Memory B cell (primary cell): ENCODE measurements at regions not wholly inside any gene's neighbourhood (a gene's known extent, or its start where the extent isn't known, plus 50 kb on each side); places are given as distances from the start of the nearest gene placed in this dataset.
"Not testable (repeated sequence)": the region's sequence is repeated elsewhere in the genome, so short reads cannot be mapped to it uniquely, and the experiment has no call there.

ENCODE experiments used
- ATAC-seq: fragments of 150-1000 bp; cut with Tn5 transposase; 2 replicates; pipeline ENCODE4 v1.10.0; 2021; ENCODE audit warnings: low read depth, mild to moderate bottlenecking, moderate library complexity
- DNase-seq, 2 donors: peaks; one replicate each; pipeline ENCODE4 v3.0.0; 2022; ENCODE audit warnings: low spot score in 2 of 2
- H3K27ac Mint-ChIP-seq: one replicate; pipeline ENCODE4 v1.8.0; 2022; ENCODE audit warnings: mild to moderate bottlenecking, moderate library complexity, mixed read lengths
- H3K27me3 Mint-ChIP-seq: one replicate; pipeline ENCODE4 v1.8.0; 2022; ENCODE audit warnings: mixed read lengths
- H3K36me3 Mint-ChIP-seq: one replicate; pipeline ENCODE4 v1.8.0; 2022; ENCODE audit warnings: mild to moderate bottlenecking, mixed read lengths
- H3K4me1 Mint-ChIP-seq: one replicate; pipeline ENCODE4 v1.8.0; 2022; ENCODE audit warnings: mixed read lengths
- H3K4me3 Mint-ChIP-seq: one replicate; pipeline ENCODE4 v1.8.0; 2022; ENCODE audit warnings: mild to moderate bottlenecking, moderate library complexity, mixed read lengths
- H3K9me3 Mint-ChIP-seq: one replicate; pipeline ENCODE4 v1.8.0; 2022; ENCODE audit warnings: mixed read lengths

DNA sequence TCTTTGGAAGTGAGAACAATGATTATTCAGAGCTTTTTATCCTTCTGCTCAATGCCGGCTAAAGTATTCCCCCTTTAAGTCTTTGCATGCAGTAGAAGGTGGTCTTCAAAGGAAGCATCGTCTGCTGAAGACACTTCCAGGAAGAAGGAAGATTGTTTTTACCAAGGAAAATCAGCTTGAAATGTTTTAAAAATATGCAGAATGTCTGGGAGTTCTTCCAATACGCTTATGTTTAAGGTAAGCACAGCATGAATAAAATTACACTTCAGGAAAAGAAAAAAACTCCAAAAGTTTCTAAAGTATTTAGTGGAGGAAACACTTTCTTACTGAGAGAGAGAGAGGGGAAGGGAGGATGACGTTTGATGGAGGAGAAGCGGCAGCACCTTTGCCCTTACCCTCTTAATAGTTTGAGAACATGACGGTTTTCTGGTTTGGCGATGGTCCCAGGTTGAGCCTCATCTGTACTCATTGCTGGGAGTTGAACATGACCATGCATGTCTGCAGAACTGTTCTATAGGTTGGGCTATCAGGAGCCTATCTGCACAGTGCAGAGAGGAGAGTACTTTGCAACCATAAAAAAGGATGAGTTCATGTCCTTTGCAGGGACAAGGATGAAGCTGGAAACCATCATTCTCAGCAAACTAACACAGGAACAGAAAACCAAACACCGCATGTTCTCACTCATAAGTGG, 338.1 kb downstream of the ACTR3B start:
- H3K27ac Mint-ChIP-seq: no peak overlapping the region
- H3K27me3 Mint-ChIP-seq: no peaks in the 10 kb centered on the region
- H3K4me1 Mint-ChIP-seq: no peaks in the 10 kb centered on the region
- DNase-seq (no peak), ATAC-seq (no peak)
- H3K9me3 Mint-ChIP-seq: peaks cover 5% of the 10 kb centered on the region
- H3K4me3 Mint-ChIP-seq: no peak overlapping the region
- H3K36me3 Mint-ChIP-seq: peaks cover 1% of the 10 kb centered on the region

GRCh38 chr7:153099235-153099634, 339.7 kb downstream of the ACTR3B start:
- Mint-ChIP-seq H3K4me3 (no peak overlapping the region), H3K4me1 (no peaks in the 10 kb centered on the region), H3K36me3 (peaks cover 1% of the 10 kb centered on the region), H3K9me3 (peaks cover 3% of the 10 kb centered on the region), H3K27me3 (no peaks in the 10 kb centered on the region), H3K27ac (no peak overlapping the region)
- DNase-seq (no peak), ATAC-seq (no peak)

DNA sequence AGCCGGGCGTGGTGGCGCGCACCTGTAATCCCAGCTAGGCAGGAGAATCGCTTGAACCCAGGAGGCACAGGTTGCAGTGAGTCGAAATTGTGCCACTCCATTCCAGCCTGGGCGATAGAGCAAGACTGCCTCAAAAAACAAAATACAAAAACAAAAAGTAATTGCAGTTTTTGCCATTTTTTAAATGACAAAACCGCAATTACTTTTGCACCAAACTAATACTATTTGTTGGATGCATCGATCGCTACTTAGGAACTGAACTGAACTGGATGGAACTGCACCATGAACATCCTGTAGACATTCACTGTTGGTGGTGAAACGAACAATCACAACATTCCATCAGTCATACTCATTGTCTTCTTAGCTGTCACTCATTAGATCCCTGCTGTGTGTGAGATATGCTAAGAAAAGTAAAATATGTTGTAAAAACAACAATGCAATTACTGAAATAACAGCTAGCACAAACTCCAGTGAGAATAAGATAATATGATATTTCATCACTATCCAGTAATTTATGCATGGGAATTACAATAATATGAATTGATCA, 341.2 kb downstream of the ACTR3B start:
- Mint-ChIP-seq H3K9me3 (no peaks in the 10 kb centered on the region), H3K27me3 (peaks cover 2% of the 10 kb centered on the region), H3K36me3 (no peaks in the 10 kb centered on the region), H3K4me3 (no peak overlapping the region), H3K4me1 (no peaks in the 10 kb centered on the region), H3K27ac (no peak overlapping the region)
- no peak for DNase-seq
- no peak for ATAC-seq

DNA sequence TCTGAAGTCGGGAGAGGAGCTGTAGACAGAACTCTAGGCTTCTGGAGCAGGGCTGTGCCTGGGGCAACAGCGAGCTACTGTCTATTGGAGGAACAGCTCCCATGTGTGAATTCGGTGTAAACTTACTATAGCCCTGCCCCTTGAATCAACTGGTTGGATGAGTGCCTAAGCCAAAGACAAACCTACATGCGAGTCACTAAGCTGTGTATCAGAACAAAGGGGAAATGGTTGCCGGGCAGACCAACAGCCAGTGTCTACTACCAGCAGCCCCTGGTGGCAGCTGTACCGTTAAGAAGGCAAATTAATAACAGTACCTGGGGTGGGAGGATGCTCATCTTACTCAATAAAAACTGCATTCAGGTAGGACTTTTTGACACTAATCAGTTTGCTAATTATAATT, 343.6 kb downstream of the ACTR3B start:
- Mint-ChIP-seq H3K36me3 (no peaks in the 10 kb centered on the region), H3K4me1 (no peaks in the 10 kb centered on the region), H3K27ac (no peak overlapping the region), H3K4me3 (no peak overlapping the region), H3K27me3 (peaks cover 2% of the 10 kb centered on the region), H3K9me3 (no peaks in the 10 kb centered on the region)
- no peak for ATAC-seq
- no peak for DNase-seq

DNA sequence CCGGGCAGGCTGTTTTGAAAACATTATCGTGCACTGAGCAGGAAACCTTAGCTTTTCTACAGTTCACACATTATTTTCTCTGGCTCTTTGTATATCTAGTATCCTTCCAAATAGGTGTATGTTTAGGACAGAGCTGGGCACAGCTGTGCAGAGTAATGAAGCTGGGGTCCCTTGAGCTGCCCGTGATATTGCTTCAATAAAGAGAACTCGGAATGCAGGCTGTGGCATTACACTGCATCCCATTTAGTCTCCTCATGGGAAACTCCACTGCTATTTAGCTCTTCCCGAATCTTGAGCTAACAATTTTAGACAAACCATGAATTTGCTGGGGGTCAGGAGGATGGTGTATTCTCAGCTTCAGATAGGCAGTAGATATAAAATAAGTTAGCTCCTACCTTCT, 348.3 kb downstream of the ACTR3B start:
- Mint-ChIP-seq H3K36me3 (no peaks in the 10 kb centered on the region), H3K4me1 (no peaks in the 10 kb centered on the region), H3K9me3 (no peaks in the 10 kb centered on the region), H3K27me3 (peaks cover 4% of the 10 kb centered on the region), H3K27ac (no peak overlapping the region), H3K4me3 (no peak overlapping the region)
- DNase-seq (no peak), ATAC-seq (no peak)

DNA sequence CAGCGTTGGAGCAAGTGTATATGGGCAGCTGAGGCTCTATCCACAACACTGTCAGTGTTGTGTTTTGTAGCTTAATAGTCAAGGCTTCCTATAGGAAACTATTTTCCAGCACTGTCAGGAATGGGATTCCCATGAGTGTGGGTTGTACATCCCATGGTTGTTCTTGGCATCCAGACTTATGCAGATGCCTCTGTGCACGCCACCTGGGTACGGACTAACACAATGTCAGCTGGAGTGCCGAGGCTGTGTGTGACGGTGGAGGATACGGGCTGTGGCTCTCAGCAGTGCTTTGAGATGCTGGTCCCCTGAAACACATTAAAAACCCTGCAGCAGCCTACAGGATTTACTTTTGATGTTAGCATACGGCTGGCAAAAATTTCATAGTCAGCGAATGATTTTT, 350.0 kb downstream of the ACTR3B start:
- H3K4me3 Mint-ChIP-seq: no peak overlapping the region
- ATAC-seq: no peak
- H3K27me3 Mint-ChIP-seq: peaks cover 4% of the 10 kb centered on the region
- H3K27ac Mint-ChIP-seq: no peak overlapping the region
- H3K4me1 Mint-ChIP-seq: no peaks in the 10 kb centered on the region
- H3K36me3 Mint-ChIP-seq: no peaks in the 10 kb centered on the region
- H3K9me3 Mint-ChIP-seq: no peaks in the 10 kb centered on the region
- DNase-seq: no peak

DNA sequence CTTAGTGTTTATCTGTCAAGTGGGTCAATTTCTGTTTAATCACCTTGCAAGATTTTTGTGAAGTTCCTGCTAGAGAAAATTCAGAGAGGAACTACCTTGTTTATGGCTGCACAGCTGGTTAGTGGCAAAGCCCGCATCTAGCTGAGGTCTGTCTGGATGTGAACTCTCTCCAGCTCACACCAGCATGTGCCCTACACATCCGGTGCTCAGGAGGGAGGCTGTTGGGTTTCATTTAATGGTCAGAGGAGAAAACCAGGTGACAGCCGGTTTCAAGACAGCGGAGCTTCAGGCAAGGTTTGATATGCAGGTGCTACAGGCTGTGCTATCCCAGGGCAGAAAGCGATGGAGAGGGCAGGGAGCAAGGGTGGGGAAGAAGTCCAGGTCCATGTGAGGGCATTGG, 351.1 kb downstream of the ACTR3B start:
- no peaks in the 10 kb centered on the region for H3K36me3 Mint-ChIP-seq
- no peaks in the 10 kb centered on the region for H3K9me3 Mint-ChIP-seq
- no peak overlapping the region for H3K27ac Mint-ChIP-seq
- ATAC-seq (no peak), DNase-seq (no peak)
- H3K4me1 Mint-ChIP-seq: no peaks in the 10 kb centered on the region
- H3K4me3 Mint-ChIP-seq: no peak overlapping the region
- peaks cover 1% of the 10 kb centered on the region for H3K27me3 Mint-ChIP-seq

DNA sequence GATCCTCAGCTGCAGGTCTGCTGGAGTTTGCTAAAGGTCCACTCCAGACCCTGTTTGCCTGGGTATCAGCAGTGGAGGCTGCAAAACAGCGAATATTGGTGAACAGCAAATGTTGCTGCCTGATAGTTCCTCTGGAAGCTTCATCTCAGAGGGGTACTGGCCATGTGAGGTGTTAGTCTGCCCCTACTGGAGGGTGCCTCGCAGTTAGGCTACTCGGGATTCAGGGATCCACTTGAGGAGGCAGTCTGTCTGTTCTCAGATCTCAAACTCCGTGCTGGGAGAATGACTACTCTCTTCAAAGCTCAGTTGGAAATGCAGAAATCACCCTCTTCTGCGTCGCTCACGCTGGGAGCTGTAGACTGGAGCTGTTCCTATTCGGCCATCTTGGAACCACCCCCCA, 362.7 kb downstream of the ACTR3B start:
- not testable (repeated sequence) for H3K4me1 Mint-ChIP-seq, H3K4me3 Mint-ChIP-seq, ATAC-seq, H3K27ac Mint-ChIP-seq, DNase-seq, H3K27me3 Mint-ChIP-seq, H3K36me3 Mint-ChIP-seq, H3K9me3 Mint-ChIP-seq

DNA sequence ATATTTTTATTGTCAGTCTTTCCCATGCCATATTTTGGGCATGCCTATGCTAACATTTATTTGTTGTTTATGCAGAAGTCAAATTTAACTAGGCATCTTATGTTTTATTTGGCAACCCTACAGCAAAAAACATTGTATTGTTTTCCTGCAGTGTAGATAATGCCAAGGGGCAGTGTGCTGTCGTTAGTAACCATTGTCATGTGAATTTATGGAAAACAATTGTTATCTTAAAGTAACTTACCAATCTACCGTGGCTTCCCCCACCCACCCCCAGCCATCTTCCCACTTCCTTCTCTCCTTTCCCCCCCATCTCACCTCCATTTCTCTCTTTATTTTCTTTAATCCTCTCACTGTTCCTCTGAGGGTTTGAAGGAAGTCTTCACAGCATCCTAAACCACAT, 370.5 kb downstream of the ACTR3B start:
- ATAC-seq (no peak), DNase-seq (no peak)
- peaks cover 10% of the 10 kb centered on the region for H3K9me3 Mint-ChIP-seq
- H3K27me3 Mint-ChIP-seq: no peaks in the 10 kb centered on the region
- H3K4me1 Mint-ChIP-seq: no peaks in the 10 kb centered on the region
- no peak overlapping the region for H3K27ac Mint-ChIP-seq
- no peaks in the 10 kb centered on the region for H3K36me3 Mint-ChIP-seq
- H3K4me3 Mint-ChIP-seq: no peak overlapping the region

GRCh38 chr7:153151766-153152165, 392.2 kb downstream of the ACTR3B start:
- H3K9me3 Mint-ChIP-seq: no peaks in the 10 kb centered on the region
- ATAC-seq (no peak), DNase-seq (no peak)
- H3K4me1 Mint-ChIP-seq: no peaks in the 10 kb centered on the region
- no peak overlapping the region for H3K27ac Mint-ChIP-seq
- no peak overlapping the region for H3K4me3 Mint-ChIP-seq
- H3K27me3 Mint-ChIP-seq: no peaks in the 10 kb centered on the region
- H3K36me3 Mint-ChIP-seq: peaks cover 2% of the 10 kb centered on the region

GRCh38 chr7:153152801-153153422, 393.4 kb downstream of the ACTR3B start:
- no peak for DNase-seq
- no peaks in the 10 kb centered on the region for H3K9me3 Mint-ChIP-seq
- H3K4me1 Mint-ChIP-seq: no peaks in the 10 kb centered on the region
- H3K27me3 Mint-ChIP-seq: no peaks in the 10 kb centered on the region
- H3K27ac Mint-ChIP-seq: no peak overlapping the region
- ATAC-seq: no peak
- no peak overlapping the region for H3K4me3 Mint-ChIP-seq
- H3K36me3 Mint-ChIP-seq: no peaks in the 10 kb centered on the region

DNA sequence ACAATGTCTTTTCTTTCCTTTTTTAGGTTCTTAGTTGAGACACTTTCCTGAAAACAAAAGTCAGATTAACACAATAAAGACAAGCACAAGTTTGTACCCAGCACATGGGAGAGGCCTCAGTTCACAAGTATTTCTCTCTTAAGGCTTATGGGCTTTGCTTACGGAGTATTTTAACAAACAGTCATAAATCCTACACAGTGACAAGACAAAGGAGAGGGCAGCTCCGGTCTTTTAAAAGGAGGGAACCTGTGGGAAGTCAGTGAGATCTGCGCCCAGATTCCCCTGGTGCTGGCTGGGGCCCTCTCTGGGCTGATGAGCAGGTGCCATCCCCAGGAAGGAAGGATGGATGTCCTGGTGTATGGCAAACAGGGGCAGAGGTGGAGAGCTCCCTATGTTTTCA, 398.6 kb downstream of the ACTR3B start:
- H3K27me3 Mint-ChIP-seq: no peaks in the 10 kb centered on the region
- DNase-seq (no peak), ATAC-seq (no peak)
- H3K4me1 Mint-ChIP-seq: no peaks in the 10 kb centered on the region
- no peak overlapping the region for H3K27ac Mint-ChIP-seq
- H3K4me3 Mint-ChIP-seq: no peak overlapping the region
- no peaks in the 10 kb centered on the region for H3K9me3 Mint-ChIP-seq
- H3K36me3 Mint-ChIP-seq: no peaks in the 10 kb centered on the region

DNA sequence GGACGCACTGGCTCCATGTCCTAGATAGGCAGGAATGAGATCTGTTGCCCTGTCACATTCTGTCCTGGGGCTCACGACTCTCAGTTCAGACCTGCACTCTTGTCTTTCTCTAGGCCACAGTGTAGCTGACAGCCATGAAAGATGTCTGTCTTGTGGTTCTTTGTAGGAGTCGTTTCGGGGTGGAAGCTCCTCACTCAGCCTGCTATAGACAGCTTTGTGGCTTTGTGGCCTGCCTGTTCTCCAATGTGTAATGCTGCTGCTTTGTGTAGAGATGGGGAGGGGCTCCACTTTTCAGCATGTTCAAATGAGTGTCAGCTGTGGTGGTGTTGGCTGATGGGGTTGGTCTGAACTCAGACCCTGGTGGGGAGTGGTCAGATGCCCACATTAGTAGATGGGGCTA, 410.7 kb downstream of the ACTR3B start:
- no peak overlapping the region for H3K27ac Mint-ChIP-seq
- peaks cover 2% of the 10 kb centered on the region for H3K27me3 Mint-ChIP-seq
- ATAC-seq: no peak
- H3K4me1 Mint-ChIP-seq: no peaks in the 10 kb centered on the region
- H3K36me3 Mint-ChIP-seq: peaks cover 3% of the 10 kb centered on the region
- H3K9me3 Mint-ChIP-seq: peaks cover 5% of the 10 kb centered on the region
- no peak overlapping the region for H3K4me3 Mint-ChIP-seq
- DNase-seq: no peak

GRCh38 chr7:153185936-153186335, 426.4 kb downstream of the ACTR3B start:
- no peak overlapping the region for H3K27ac Mint-ChIP-seq
- H3K27me3 Mint-ChIP-seq: no peaks in the 10 kb centered on the region
- peaks cover 5% of the 10 kb centered on the region for H3K9me3 Mint-ChIP-seq
- H3K4me3 Mint-ChIP-seq: no peak overlapping the region
- ATAC-seq (no peak), DNase-seq (no peak)
- H3K36me3 Mint-ChIP-seq: no peaks in the 10 kb centered on the region
- H3K4me1 Mint-ChIP-seq: peaks cover 2% of the 10 kb centered on the region

DNA sequence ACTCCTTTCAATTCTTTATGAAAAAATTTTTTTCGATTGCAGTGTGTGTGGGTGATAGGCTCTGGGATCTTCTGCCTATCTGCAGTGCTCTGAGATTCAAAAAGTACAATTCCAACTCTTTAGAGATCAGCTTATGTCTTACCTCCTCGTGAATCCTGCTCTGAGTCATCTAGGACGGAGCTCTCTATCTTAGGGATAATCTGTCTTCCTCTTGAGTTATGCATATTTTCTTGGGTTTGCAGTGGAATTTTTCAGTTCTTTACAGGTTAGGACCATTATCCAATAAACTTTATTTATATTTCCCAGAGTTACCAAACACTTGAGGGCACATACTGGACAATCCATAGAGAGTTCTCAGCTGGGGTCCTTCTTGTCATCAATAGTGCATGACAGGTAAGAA, 428.6 kb downstream of the ACTR3B start:
- Mint-ChIP-seq H3K36me3 (no peaks in the 10 kb centered on the region), H3K4me3 (no peak overlapping the region), H3K4me1 (peaks cover 2% of the 10 kb centered on the region), H3K27ac (no peak overlapping the region), H3K27me3 (no peaks in the 10 kb centered on the region), H3K9me3 (peaks cover 5% of the 10 kb centered on the region)
- no peak for DNase-seq
- ATAC-seq: no peak
